ENCODE measurements at regions not wholly inside any gene's neighbourhood (a gene's known extent, or its start where the extent isn't known, plus 50 kb on each side); places are given as distances from the start of the nearest gene placed in this dataset.

DNA sequence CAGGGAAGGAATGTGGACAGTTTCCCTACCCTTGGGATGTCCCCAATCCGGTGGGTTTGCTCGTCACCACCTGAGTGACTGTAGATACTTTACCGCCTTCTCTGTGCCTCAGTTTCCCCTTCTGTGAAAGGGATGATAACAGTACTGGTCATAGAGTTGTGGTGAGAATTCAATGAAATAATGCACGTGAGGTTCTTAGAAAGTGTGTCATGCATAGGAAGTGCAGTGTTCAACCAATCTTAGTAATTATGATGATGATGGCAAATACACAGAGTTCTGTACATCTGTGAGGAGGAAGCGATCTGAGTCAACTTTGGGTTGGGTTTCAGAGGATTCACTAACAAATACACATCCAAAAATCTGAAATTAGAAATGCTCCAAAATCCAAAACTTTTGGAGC, 114.6 kb upstream of the HS3ST2 start:
- no peak for DNase-seq
- no peak overlapping the region for H3K27ac ChIP-seq
- H3K4me1 ChIP-seq (replicated peaks in 1 of 2) = no peaks in the 10 kb centered on the region
- H3K4me3 ChIP-seq = no peak overlapping the region
- H3K27me3 ChIP-seq = peaks cover 6% of the 10 kb centered on the region
- 78 to 83% (median 82%) methylated on average over 5 of the region's 5 CpGs for WGBS, 4 donors
- intact Hi-C loops (cut with DNase I) = no loop called here
- H3K36me3 ChIP-seq (replicated peaks in 1 of 2) = no peaks in the 10 kb centered on the region
- TF ChIP-seq, protein P1, sequence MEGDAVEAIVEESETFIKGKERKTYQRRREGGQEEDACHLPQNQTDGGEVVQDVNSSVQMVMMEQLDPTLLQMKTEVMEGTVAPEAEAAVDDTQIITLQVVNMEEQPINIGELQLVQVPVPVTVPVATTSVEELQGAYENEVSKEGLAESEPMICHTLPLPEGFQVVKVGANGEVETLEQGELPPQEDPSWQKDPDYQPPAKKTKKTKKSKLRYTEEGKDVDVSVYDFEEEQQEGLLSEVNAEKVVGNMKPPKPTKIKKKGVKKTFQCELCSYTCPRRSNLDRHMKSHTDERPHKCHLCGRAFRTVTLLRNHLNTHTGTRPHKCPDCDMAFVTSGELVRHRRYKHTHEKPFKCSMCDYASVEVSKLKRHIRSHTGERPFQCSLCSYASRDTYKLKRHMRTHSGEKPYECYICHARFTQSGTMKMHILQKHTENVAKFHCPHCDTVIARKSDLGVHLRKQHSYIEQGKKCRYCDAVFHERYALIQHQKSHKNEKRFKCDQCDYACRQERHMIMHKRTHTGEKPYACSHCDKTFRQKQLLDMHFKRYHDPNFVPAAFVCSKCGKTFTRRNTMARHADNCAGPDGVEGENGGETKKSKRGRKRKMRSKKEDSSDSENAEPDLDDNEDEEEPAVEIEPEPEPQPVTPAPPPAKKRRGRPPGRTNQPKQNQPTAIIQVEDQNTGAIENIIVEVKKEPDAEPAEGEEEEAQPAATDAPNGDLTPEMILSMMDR (IDR thresholded peaks at IDR 0.05) = no peak
- TF ChIP-seq POLR2A (IDR thresholded peaks at IDR 0.05) = no peak
- H3K9me3 ChIP-seq (replicated peaks in 1 of 3) = no peaks in the 10 kb centered on the region

DNA sequence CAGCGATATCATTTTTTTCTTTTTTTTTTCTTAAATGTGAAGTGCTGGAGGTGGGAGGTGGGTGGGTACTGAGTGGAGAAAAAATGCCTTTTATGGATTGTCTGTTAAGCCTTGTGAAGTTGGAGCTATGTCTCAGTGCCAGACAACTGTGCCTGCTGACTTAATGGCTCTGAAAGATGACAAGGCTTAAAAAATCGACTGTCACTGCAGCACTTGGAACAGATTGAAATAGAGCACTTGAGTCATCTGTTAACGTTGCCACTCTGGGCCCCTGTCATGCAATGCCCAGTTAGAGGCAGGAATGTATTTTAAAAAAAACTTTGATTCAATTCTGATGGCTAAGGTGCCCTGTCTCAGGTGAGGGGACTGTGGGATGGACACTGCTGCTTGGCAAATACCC, 108.2 kb upstream of the HS3ST2 start:
- H3K9me3 ChIP-seq (replicated peaks in 1 of 3) = no peaks in the 10 kb centered on the region
- no peak for DNase-seq
- no peak for TF ChIP-seq POLR2A (IDR thresholded peaks at IDR 0.05)
- TF ChIP-seq, protein P1 (IDR thresholded peaks at IDR 0.05) = no peak
- WGBS, 4 donors = 47 to 55% (median 53%) methylated on average over 3 of the region's 3 CpGs
- no peaks in the 10 kb centered on the region for H3K36me3 ChIP-seq (replicated peaks in 1 of 2)
- H3K27me3 ChIP-seq = no peaks in the 10 kb centered on the region
- H3K27ac ChIP-seq = no peak overlapping the region
- intact Hi-C loops (cut with DNase I) = no loop called here
- H3K4me3 ChIP-seq = no peak overlapping the region
- no peaks in the 10 kb centered on the region for H3K4me1 ChIP-seq (replicated peaks in 1 of 2)

DNA sequence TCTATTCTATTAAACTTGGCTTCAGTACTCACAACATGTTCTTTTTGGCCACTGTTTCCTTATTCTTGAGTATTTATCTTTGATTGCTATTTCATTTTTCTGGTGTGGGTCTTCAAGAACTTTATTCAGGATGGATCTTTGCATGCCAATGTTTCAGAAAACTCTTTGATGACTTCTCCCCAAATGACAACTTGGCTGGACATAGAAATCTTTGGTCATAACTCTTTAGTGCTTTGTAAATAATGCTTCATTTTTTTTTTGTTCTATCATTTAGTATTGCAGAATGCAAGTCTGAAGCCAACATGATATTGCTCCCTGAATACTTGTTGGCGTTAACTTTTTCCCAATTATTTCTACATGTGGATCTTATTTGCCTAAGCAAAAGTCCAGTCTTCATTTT, 103.6 kb upstream of the HS3ST2 start:
- TF ChIP-seq, protein P1 (IDR thresholded peaks at IDR 0.05) = no peak
- no peak for TF ChIP-seq POLR2A (IDR thresholded peaks at IDR 0.05)
- H3K27ac ChIP-seq = no peak overlapping the region
- DNase-seq = no peak
- peaks cover 0 to 7% (median 0%) of the 10 kb centered on the region in 3 donors for H3K9me3 ChIP-seq (replicated peaks in 1 of 3)
- intact Hi-C loops (cut with DNase I) = no loop called here
- H3K36me3 ChIP-seq (replicated peaks in 1 of 2) = no peaks in the 10 kb centered on the region
- no peaks in the 10 kb centered on the region for H3K27me3 ChIP-seq
- WGBS, 4 donors = 69 to 86% (median 74%) methylated on average over 1 of the region's 1 CpG
- no peak overlapping the region for H3K4me3 ChIP-seq
- H3K4me1 ChIP-seq (replicated peaks in 1 of 2) = no peaks in the 10 kb centered on the region

DNA sequence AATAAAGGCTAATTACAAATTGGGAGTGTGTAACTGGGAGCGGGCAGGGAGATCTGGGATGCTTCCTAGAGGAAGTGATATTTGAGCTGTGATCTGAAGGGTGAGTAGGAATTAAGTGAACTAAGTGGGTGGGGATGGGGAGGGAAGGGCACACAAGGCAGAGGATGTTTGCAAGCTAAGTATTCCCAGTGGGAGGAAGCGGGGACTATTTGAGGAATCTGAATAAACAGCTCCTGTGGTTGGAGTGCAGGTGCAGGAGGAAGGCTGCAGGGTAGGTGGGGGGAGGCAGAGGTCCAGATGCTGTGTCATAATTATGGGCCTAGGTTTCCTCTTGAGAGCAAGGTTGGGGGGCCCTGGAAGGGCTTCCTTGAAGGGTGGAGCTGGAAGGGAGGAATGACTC, 102.1 kb upstream of the HS3ST2 start:
- intact Hi-C loops (cut with DNase I) = no loop called here
- 89 to 94% (median 90%) methylated on average over 2 of the region's 2 CpGs for WGBS, 4 donors
- TF ChIP-seq, protein P1 (IDR thresholded peaks at IDR 0.05) = no peak

More for the DNA sequence above, 102.1 kb upstream of the HS3ST2 start:
- Histone ChIP-seq H3K27ac (no peak overlapping the region), H3K9me3 (replicated peaks in 1 of 3) (peaks cover 0 to 7% (median 0%) of the 10 kb centered on the region in 3 donors), H3K27me3 (no peaks in the 10 kb centered on the region), H3K4me3 (no peak overlapping the region), H3K36me3 (replicated peaks in 1 of 2) (no peaks in the 10 kb centered on the region), H3K4me1 (replicated peaks in 1 of 2) (no peaks in the 10 kb centered on the region)
- DNase-seq = no peak
